Esophagus squamous epithelium (tissue), 5 donors: ENCODE measurements at regions not wholly inside any gene's neighbourhood (a gene's known extent, or its start where the extent isn't known, plus 50 kb on each side); places are given as distances from the start of the nearest gene placed in this dataset.

Source experiments
- DNase-seq: peaks from one replicate; lab custom pipeline; 2025; lab: John Stamatoyannopoulos, UW
- H3K27ac ChIP-seq, 4 donors: fragments of 200-600 bp; sonication (generic); one replicate each; pipeline ENCODE4 v1.5.1; 2016 to 2019; ENCODE audit warnings: mild to moderate bottlenecking in 1 of 4
- H3K27me3 ChIP-seq, 4 donors: fragments of 200-600 bp; sonication (generic); 1 replicate in 3 of 4; 2 replicates in 1 of 4; pipeline versions ENCODE4 v1.5.1 to v1.6.0; 2017 to 2021; ENCODE audit warnings: antibody characterized with exemption in 1 of 4
- H3K36me3 ChIP-seq, 3 donors: fragments of 200-600 bp; sonication (generic); one replicate each; pipeline ENCODE4 v1.5.1; 2016 to 2019
- H3K4me1 ChIP-seq, 3 donors: fragments of 200-600 bp; sonication (generic); one replicate each; pipeline ENCODE4 v1.5.1; 2017 to 2019
- H3K4me3 ChIP-seq, 4 donors: fragments of 200-600 bp; sonication (generic); 1 replicate in 3 of 4; 2 replicates in 1 of 4; pipeline ENCODE4 v1.5.1; 2016 to 2019; ENCODE audit warnings: mild to moderate bottlenecking in 2 of 4, moderate library complexity in 1 of 4
- H3K9me3 ChIP-seq, 3 donors: fragments of 200-600 bp; sonication (generic); one replicate each; pipeline ENCODE4 v1.5.1; 2016 to 2019
- CTCF ChIP-seq, 6 experiments: fragments of 450-650 bp in 4 of 6; fragments of 200-600 bp in 2 of 6; sonication (generic) in 2 of 6; IDR thresholded peaks; one replicate each; pipeline ENCODE4 v1.5.1; 2016 to 2019; ENCODE audit warnings: antibody characterized with exemption in 6 of 6, mild to moderate bottlenecking in 4 of 6, moderate library complexity in 4 of 6
- POLR2A ChIP-seq, 4 donors: fragments of 450-650 bp; IDR thresholded peaks; one replicate each; pipeline ENCODE4 v1.6.1; 2017; ENCODE audit warnings: antibody characterized with exemption in 4 of 4, mild to moderate bottlenecking in 4 of 4, moderate library complexity in 3 of 4
- WGBS, 2 donors: methylation state at CpG; one replicate each; pipeline ENCODE4 v1.1.5; 2018; 5-methylcytosine and 5-hydroxymethylcytosine counted together
- intact Hi-C: fragments of 100-400 bp; cut with DNase I; formaldehyde crosslinking; loops from one replicate; pipeline ENCODE4 v1.15.0; 2022
- donor health status: DM: yes; HTN: yes; CAD: no.

GRCh38 chr16:62342216-62342615, 306.0 kb upstream of the CDH8 start:
- 74 to 79% methylated on average over 2 of the region's 2 CpGs for WGBS, 2 donors

GRCh38 chr16:62335356-62335755, 299.1 kb upstream of the CDH8 start:
- no peak for TF ChIP-seq CTCF (IDR thresholded peaks at IDR 0.05)
- no peak for TF ChIP-seq POLR2A (IDR thresholded peaks at IDR 0.05)
- Histone ChIP-seq H3K27ac (no peak overlapping the region), H3K27me3 (no peaks in the 10 kb centered on the region), H3K4me3 (no peak overlapping the region), H3K36me3 (no peaks in the 10 kb centered on the region), H3K9me3 (no peaks in the 10 kb centered on the region), H3K4me1 (no peaks in the 10 kb centered on the region)
- DNase-seq, result no peak
- intact Hi-C loops, result no loop called here

More at GRCh38 chr16:62342216-62342615, 306.0 kb upstream of the CDH8 start:
- Histone ChIP-seq H3K27ac (no peak overlapping the region), H3K9me3 (no peaks in the 10 kb centered on the region), H3K36me3 (no peaks in the 10 kb centered on the region), H3K27me3 (no peaks in the 10 kb centered on the region), H3K4me1 (no peaks in the 10 kb centered on the region), H3K4me3 (no peak overlapping the region)
- intact Hi-C loops, result no loop called here
- DNase-seq, result no peak
- no peak for TF ChIP-seq POLR2A (IDR thresholded peaks at IDR 0.05)

GRCh38 chr16:62321606-62322005, 285.4 kb upstream of the CDH8 start:
- Histone ChIP-seq H3K36me3 (no peaks in the 10 kb centered on the region), H3K4me3 (no peak overlapping the region), H3K27ac (no peak overlapping the region), H3K4me1 (no peaks in the 10 kb centered on the region), H3K9me3 (no peaks in the 10 kb centered on the region), H3K27me3 (no peaks in the 10 kb centered on the region)
- DNase-seq, result no peak
- TF ChIP-seq POLR2A (IDR thresholded peaks at IDR 0.05), result no peak
- no peak for TF ChIP-seq CTCF (IDR thresholded peaks at IDR 0.05)
- WGBS, 2 donors, result 66 to 73% methylated on average over 2 of the region's 2 CpGs
- intact Hi-C loops, result no loop called here

- Histone ChIP-seq H3K4me1 (no peaks in the 10 kb centered on the region), H3K27ac (no peak overlapping the region), H3K27me3 (no peaks in the 10 kb centered on the region), H3K4me3 (no peak overlapping the region), H3K36me3 (no peaks in the 10 kb centered on the region), H3K9me3 (peaks cover 0 to 5% (median 0%) of the 10 kb centered on the region in 3 donors)
- TF ChIP-seq CTCF (IDR thresholded peaks at IDR 0.05) (no peak), POLR2A (IDR thresholded peaks at IDR 0.05) (no peak)
- no peak for DNase-seq
- intact Hi-C loops, result no loop called here
- WGBS, 2 donors, result 46 to 57% methylated on average over 11 of the region's 11 CpGs
These were observed 262.4 kb upstream of the CDH8 start for GRCh38 chr16:62298600-62298999.

GRCh38 chr16:62294213-62294972, 258.2 kb upstream of the CDH8 start:
- WGBS, 2 donors, result 63 to 71% methylated on average over 6 of the region's 6 CpGs
- H3K27ac ChIP-seq, result no peak overlapping the region
- intact Hi-C loops, result no loop called here
- DNase-seq, result no peak
- no peaks in the 10 kb centered on the region for H3K27me3 ChIP-seq
- no peak overlapping the region for H3K4me3 ChIP-seq
- H3K4me1 ChIP-seq, result no peaks in the 10 kb centered on the region
- no peaks in the 10 kb centered on the region for H3K9me3 ChIP-seq
- no peaks in the 10 kb centered on the region for H3K36me3 ChIP-seq
- no peak for TF ChIP-seq CTCF (IDR thresholded peaks at IDR 0.05)
- no peak for TF ChIP-seq POLR2A (IDR thresholded peaks at IDR 0.05)
